Astrocyte (in vitro differentiated cells and primary cell): ENCODE measurements at regions not wholly inside any gene's neighbourhood (a gene's known extent, or its start where the extent isn't known, plus 50 kb on each side); places are given as distances from the start of the nearest gene placed in this dataset.

Source experiments
- EZH2 ChIP-seq: IDR thresholded peaks from 2 replicates; pipeline ENCODE4 v1.6.1; 2012; ENCODE audit warnings: mild to moderate bottlenecking, low read length, inconsistent platforms; ENCODE audit not compliant: insufficient read depth
- TF ChIP-seq, protein P1 (sequence below): IDR thresholded peaks from 2 replicates; pipeline ENCODE4 v1.5.1; 2011; ENCODE audit warnings: low read depth, mild to moderate bottlenecking, inconsistent platforms, low read length, moderate library complexity; ENCODE audit not compliant: insufficient read depth

DNA sequence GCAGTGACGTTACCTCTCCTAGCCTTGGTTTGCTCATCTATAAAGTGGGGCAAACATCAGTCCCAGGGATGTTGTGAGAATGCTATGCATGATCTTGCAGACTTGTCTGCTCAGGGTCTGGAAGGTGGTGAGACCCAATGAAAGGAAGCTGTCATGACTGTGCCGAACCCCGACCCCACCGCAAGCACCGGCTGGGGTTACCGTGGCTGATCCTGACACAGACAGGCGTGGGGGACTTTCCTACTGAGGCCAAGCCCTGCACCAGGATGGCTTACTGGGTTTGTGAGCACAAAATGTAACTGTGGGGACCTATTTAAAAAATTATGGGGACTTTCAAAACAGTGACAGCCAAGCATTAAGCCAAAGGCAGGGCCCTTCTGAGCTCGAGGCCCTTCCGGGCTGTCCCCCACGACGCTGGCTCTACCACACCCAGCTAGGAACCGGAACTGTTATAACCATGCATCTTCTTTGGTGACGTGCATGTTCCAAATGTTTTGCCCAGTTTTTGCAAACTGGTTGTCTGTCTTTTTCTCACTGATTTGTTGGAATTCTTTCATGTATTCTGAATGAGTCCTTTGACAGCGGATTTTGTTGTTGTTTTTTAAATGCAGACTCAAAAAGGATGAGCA is 76.6 kb upstream of the PMEPA1 start:
- TF ChIP-seq, protein P1, sequence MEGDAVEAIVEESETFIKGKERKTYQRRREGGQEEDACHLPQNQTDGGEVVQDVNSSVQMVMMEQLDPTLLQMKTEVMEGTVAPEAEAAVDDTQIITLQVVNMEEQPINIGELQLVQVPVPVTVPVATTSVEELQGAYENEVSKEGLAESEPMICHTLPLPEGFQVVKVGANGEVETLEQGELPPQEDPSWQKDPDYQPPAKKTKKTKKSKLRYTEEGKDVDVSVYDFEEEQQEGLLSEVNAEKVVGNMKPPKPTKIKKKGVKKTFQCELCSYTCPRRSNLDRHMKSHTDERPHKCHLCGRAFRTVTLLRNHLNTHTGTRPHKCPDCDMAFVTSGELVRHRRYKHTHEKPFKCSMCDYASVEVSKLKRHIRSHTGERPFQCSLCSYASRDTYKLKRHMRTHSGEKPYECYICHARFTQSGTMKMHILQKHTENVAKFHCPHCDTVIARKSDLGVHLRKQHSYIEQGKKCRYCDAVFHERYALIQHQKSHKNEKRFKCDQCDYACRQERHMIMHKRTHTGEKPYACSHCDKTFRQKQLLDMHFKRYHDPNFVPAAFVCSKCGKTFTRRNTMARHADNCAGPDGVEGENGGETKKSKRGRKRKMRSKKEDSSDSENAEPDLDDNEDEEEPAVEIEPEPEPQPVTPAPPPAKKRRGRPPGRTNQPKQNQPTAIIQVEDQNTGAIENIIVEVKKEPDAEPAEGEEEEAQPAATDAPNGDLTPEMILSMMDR, result no peak
- TF ChIP-seq EZH2, result no peak
